ENCODE measurements at regions not wholly inside any gene's neighbourhood (a gene's known extent, or its start where the extent isn't known, plus 50 kb on each side); places are given as distances from the start of the nearest gene placed in this dataset.

- 83% methylated on average over 2 of the region's 2 CpGs; no CpG with 5 or more reads in 1 of the 2 experiments for WGBS, 2 experiments (ENCODE audit: extremely low coverage in 1 of 2, insufficient coverage in 1 of 2, insufficient read length in 1 of 2, insufficient replicate concordance in 2 of 2, low coverage in 1 of 2, low lambda C conversion rate in 2 of 2, missing lambda C conversion rate in 1 of 2)
- peaks cover 0 to 4% (median 0%) of the 10 kb centered on the region in 4 experiments; a peak in 3 of 7 replicates for H3K4me1 ChIP-seq (replicated peaks in 1 of 4; ENCODE audit: control insufficient read depth in 3 of 4, insufficient read depth in 4 of 4, low read length in 3 of 4)
- peaks cover 0 to 5% of the 10 kb centered on the region in 2 experiments; a peak in 1 of 4 replicates for H3K9me3 ChIP-seq (ENCODE audit: insufficient read depth in 2 of 2, low read depth in 1 of 2, low read length in 1 of 2)
- no peak overlapping the region for H2BK12ac ChIP-seq (ENCODE audit: low read depth, low read length)
- H2AK5ac ChIP-seq (ENCODE audit: low read depth, low read length), result no peak overlapping the region
- no peak overlapping the region for H2BK20ac ChIP-seq (ENCODE audit: low read length)
- no peak overlapping the region for H2AFZ ChIP-seq (ENCODE audit: low read length)
- H2BK5ac ChIP-seq (ENCODE audit: low read depth, low read length), result no peak overlapping the region
- POLR2A ChIA-PET (ENCODE audit: partially characterized antibody), result no interaction called here
- H2BK15ac ChIP-seq (ENCODE audit: low read length), result no peak overlapping the region
- H4K20me1 ChIP-seq (replicated peaks in 1 of 2; ENCODE audit: control insufficient read depth in 1 of 2, insufficient read depth in 2 of 2, low read length in 2 of 2), result no peaks in the 10 kb centered on the region
- no peaks in the 10 kb centered on the region for H3K27me3 ChIP-seq (replicated peaks in 1 of 4; ENCODE audit: control insufficient read depth in 3 of 4, extremely low read depth in 1 of 4, insufficient read depth in 3 of 4, low read length in 3 of 4)
- no peak overlapping the region for H3K4me2 ChIP-seq (ENCODE audit: insufficient read depth in 1 of 2, low read depth in 2 of 2, low read length in 2 of 2)
- H4K5ac ChIP-seq (ENCODE audit: insufficient read length, low read depth, low read length), result no peak overlapping the region
- H3K79me2 ChIP-seq (ENCODE audit: control insufficient read depth in 1 of 2, insufficient read depth in 2 of 2, low read length in 2 of 2), result no peaks in the 10 kb centered on the region
- FAIRE-seq, result no peak
- H3K36me3 ChIP-seq (ENCODE audit: control insufficient read depth in 2 of 4, insufficient read depth in 4 of 4, low read length in 3 of 4), result no peaks in the 10 kb centered on the region
- H3K23me2 ChIP-seq (ENCODE audit: low read depth, low read length), result no peaks in the 10 kb centered on the region
- H3K9ac ChIP-seq (replicated peaks in 1 of 4; ENCODE audit: extremely low read depth in 1 of 4, low read depth in 3 of 4, low read length in 3 of 4), result no peak overlapping the region
- H3K27ac ChIP-seq (ENCODE audit: low read depth, low read length), result no peak overlapping the region
- no peak overlapping the region for H3K56ac ChIP-seq (replicated peaks; ENCODE audit: insufficient read length, low read depth, low read length)
- no peak overlapping the region for H3K18ac ChIP-seq (ENCODE audit: extremely low read depth, low read length)
- CTCF ChIA-PET (ENCODE audit: partially characterized antibody), result no interaction called here
- no peak overlapping the region for H4K8ac ChIP-seq (ENCODE audit: extremely low read depth, insufficient read depth, low read length)
- no peak overlapping the region for H3K23ac ChIP-seq (ENCODE audit: insufficient read length)
- no peak overlapping the region for H3K14ac ChIP-seq (ENCODE audit: insufficient read length)
- H4K91ac ChIP-seq (replicated peaks; ENCODE audit: insufficient read length, low read length), result no peak overlapping the region
- no peak overlapping the region for H2BK120ac ChIP-seq (replicated peaks; ENCODE audit: low read depth, low read length)
- no peaks in the 10 kb centered on the region; the same call in 1 of the 2 replicates for H3K79me1 ChIP-seq (ENCODE audit: low read depth, low read length)
- no peak overlapping the region for H3K4me3 ChIP-seq (ENCODE audit: extremely low read depth in 1 of 4, insufficient read depth in 2 of 4, low read depth in 3 of 4, low read length in 4 of 4)
- H3K4ac ChIP-seq (replicated peaks; ENCODE audit: insufficient read length, low read depth, low read length), result no peak overlapping the region
- DNase-seq (ENCODE audit: low read depth in 1 of 2, low spot score in 2 of 2), result no peak
- TF ChIP-seq ATF3 (IDR thresholded peaks at IDR 0.05; ENCODE audit: insufficient read depth, low read depth, low read length) (no peak), JUN (IDR thresholded peaks at IDR 0.05; ENCODE audit: low read depth, low read length) (no peak), EP300 (IDR thresholded peaks at IDR 0.05; ENCODE audit: borderline replicate concordance in 1 of 2, low read depth in 2 of 2, low read length in 2 of 2) (no peak), TCF12 (IDR thresholded peaks at IDR 0.05; ENCODE audit: low read depth, low read length) (no peak), CHD2 (IDR thresholded peaks at IDR 0.05; ENCODE audit: low read length) (no peak), BRCA1 (IDR thresholded peaks at IDR 0.05; ENCODE audit: low read depth, low read length) (no peak), GTF2F1 (IDR thresholded peaks at IDR 0.05; ENCODE audit: borderline replicate concordance, low read depth, low read length) (no peak), CHD1 (IDR thresholded peaks at IDR 0.05; ENCODE audit: low read depth, low read length) (no peak), NANOG (IDR thresholded peaks at IDR 0.05; ENCODE audit: insufficient read depth, low read depth, low read length, poor library complexity, severe bottlenecking) (no peak), SIN3A (conservative IDR thresholded peaks at IDR 0.05 in 1 of 2, IDR thresholded peaks at IDR 0.05 in 1 of 2; ENCODE audit: low read depth in 1 of 2, low read length in 2 of 2) (no peak), BCL11A (IDR thresholded peaks at IDR 0.05; ENCODE audit: low read depth in 2 of 2, low read length in 2 of 2) (no peak), JUND (IDR thresholded peaks at IDR 0.05; ENCODE audit: low read length) (no peak)
- TF ChIP-seq, protein P1, sequence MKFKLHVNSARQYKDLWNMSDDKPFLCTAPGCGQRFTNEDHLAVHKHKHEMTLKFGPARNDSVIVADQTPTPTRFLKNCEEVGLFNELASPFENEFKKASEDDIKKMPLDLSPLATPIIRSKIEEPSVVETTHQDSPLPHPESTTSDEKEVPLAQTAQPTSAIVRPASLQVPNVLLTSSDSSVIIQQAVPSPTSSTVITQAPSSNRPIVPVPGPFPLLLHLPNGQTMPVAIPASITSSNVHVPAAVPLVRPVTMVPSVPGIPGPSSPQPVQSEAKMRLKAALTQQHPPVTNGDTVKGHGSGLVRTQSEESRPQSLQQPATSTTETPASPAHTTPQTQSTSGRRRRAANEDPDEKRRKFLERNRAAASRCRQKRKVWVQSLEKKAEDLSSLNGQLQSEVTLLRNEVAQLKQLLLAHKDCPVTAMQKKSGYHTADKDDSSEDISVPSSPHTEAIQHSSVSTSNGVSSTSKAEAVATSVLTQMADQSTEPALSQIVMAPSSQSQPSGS (IDR thresholded peaks at IDR 0.05; ENCODE audit: low read length), result no peak
Measured at GRCh38 chr6:125509477-125509876, 207.7 kb upstream of the HDDC2 start.

All from H1 (cell line).